SK-N-MC (cell line): ENCODE measurements at regions not wholly inside any gene's neighbourhood (a gene's known extent, or its start where the extent isn't known, plus 50 kb on each side); places are given as distances from the start of the nearest gene placed in this dataset.
"Not testable (repeated sequence)": the region's sequence is repeated elsewhere in the genome, so short reads cannot be mapped to it uniquely, and the experiment has no call there.

ENCODE experiments used
- DNase-seq: peaks from one replicate; pipeline ENCODE4 v3.0.0-alpha.2; 2011; ENCODE audit warnings: low read depth, low spot score
- H3K27ac ChIP-seq: fragments of 200-600 bp; sonication (generic); 2 replicates; pipeline ENCODE4 v1.5.1; 2016; ENCODE audit warnings: mixed run types
- H3K36me3 ChIP-seq: fragments of 200-600 bp; sonication (generic); 2 replicates; pipeline ENCODE4 v1.6.1; 2017; ENCODE audit warnings: antibody characterized with exemption, low read length, mixed read lengths; ENCODE audit not compliant: insufficient read depth
- H3K4me3 ChIP-seq: fragments of 200-600 bp; sonication (generic); 2 replicates; pipeline ENCODE4 v1.5.1; 2016
- H3K9ac ChIP-seq: fragments of 200-600 bp; sonication (generic); 2 replicates; pipeline ENCODE4 v1.8.0; 2017; ENCODE audit warnings: mixed run types, mixed read lengths; ENCODE audit not compliant: insufficient read length
- H3K9me3 ChIP-seq: fragments of 200-600 bp; sonication (generic); 2 replicates; pipeline ENCODE4 v1.6.1; 2017; ENCODE audit warnings: low read depth, mild to moderate bottlenecking, antibody characterized with exemption, low read length, moderate library complexity, mixed read lengths
- EZH2 ChIP-seq: fragments of 200-600 bp; sonication (generic); IDR thresholded peaks from one replicate; pipeline ENCODE4 v1.6.1; 2017; ENCODE audit warnings: antibody characterized with exemption
- FOXP2 ChIP-seq: optimal IDR thresholded peaks from 2 replicates; pipeline ENCODE3; 2011; ENCODE audit warnings: mild to moderate bottlenecking, moderate library complexity; ENCODE audit not compliant: insufficient read depth; ENCODE audit errors: extremely low read length, control extremely low read depth
- POLR2AphosphoS5 ChIP-seq: IDR thresholded peaks from 2 replicates; pipeline ENCODE4 v1.6.1; 2012; ENCODE audit warnings: mild to moderate bottlenecking, low read depth, low read length, borderline replicate concordance

DNA sequence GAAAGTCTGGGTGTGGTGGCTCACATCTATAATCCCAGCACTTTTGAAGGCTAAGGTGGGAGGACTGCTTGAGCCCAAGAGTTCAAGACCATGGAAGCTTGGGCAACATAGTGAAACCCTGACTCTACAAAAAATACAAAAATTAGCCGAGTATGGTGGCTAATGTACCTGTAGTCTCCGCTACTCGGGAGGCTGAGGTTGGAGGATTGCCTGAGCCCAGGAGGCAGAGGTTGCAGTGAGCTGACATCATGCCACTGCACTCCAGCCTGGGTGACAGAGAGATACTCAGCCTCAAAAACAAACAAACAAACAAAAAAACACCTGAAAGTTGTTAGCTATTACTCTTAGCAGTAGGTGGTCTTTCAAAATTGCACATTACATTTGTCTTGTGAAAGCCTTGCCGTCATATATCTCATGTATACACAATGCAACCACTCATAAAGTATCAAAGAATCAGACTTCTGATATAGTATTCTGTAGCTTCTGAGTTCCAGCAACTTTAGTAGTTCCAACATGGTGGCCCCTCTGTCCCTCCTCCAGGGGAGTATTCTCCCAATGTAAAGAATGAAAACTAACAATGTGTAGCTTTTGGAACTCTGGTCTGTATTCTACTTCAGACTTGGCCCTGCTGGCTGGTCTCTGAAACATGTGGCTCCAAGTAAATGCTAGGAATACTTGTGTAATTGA lies 101.5 kb downstream of the ZNF92 start:
- Histone ChIP-seq H3K4me3 (no peak overlapping the region), H3K9me3 (no peaks in the 10 kb centered on the region), H3K27ac (no peak overlapping the region), H3K9ac (no peak overlapping the region), H3K36me3 (no peaks in the 10 kb centered on the region)
- TF ChIP-seq FOXP2 = no peak
- TF ChIP-seq EZH2 = no peak
- no peak for DNase-seq

GRCh38 chr7:65475734-65476319 lies 102.2 kb downstream of the ZNF92 start:
- H3K4me3 ChIP-seq = no peak overlapping the region
- H3K36me3 ChIP-seq = no peaks in the 10 kb centered on the region
- TF ChIP-seq POLR2AphosphoS5 (no peak), FOXP2 (no peak), EZH2 (no peak)
- no peak overlapping the region for H3K9ac ChIP-seq
- no peak for DNase-seq
- no peak overlapping the region for H3K27ac ChIP-seq
- H3K9me3 ChIP-seq = no peaks in the 10 kb centered on the region

- Histone ChIP-seq H3K9ac (no peak overlapping the region), H3K27ac (no peak overlapping the region), H3K36me3 (no peaks in the 10 kb centered on the region), H3K9me3 (no peaks in the 10 kb centered on the region), H3K4me3 (no peak overlapping the region)
- DNase-seq = no peak
- TF ChIP-seq POLR2AphosphoS5 (no peak), EZH2 (no peak), FOXP2 (no peak)
Observed at GRCh38 chr7:65477326-65477725, 103.7 kb downstream of the ZNF92 start.

GRCh38 chr7:65489260-65489767 lies 115.7 kb downstream of the ZNF92 start:
- H3K27ac ChIP-seq = no peak overlapping the region
- no peaks in the 10 kb centered on the region for H3K36me3 ChIP-seq
- TF ChIP-seq FOXP2 (no peak), EZH2 (no peak), POLR2AphosphoS5 (no peak)
- no peak for DNase-seq
- no peak overlapping the region for H3K4me3 ChIP-seq
- no peaks in the 10 kb centered on the region; the same call in 1 of the 2 replicates for H3K9me3 ChIP-seq
- H3K9ac ChIP-seq = no peak overlapping the region

GRCh38 chr7:65496697-65497096 lies 123.0 kb downstream of the ZNF92 start:
- not testable (repeated sequence) for H3K36me3 ChIP-seq, H3K27ac ChIP-seq, DNase-seq, H3K4me3 ChIP-seq, H3K9me3 ChIP-seq, H3K9ac ChIP-seq

- H3K9ac ChIP-seq = no peak overlapping the region
- H3K9me3 ChIP-seq = no peaks in the 10 kb centered on the region
- no peak overlapping the region for H3K27ac ChIP-seq
- no peaks in the 10 kb centered on the region for H3K36me3 ChIP-seq
- H3K4me3 ChIP-seq = no peak overlapping the region
- no peak for TF ChIP-seq EZH2
- TF ChIP-seq POLR2AphosphoS5 = no peak
- TF ChIP-seq FOXP2 = no peak
- no peak for DNase-seq
Observed at GRCh38 chr7:65503434-65504152, 129.9 kb downstream of the ZNF92 start.

DNA sequence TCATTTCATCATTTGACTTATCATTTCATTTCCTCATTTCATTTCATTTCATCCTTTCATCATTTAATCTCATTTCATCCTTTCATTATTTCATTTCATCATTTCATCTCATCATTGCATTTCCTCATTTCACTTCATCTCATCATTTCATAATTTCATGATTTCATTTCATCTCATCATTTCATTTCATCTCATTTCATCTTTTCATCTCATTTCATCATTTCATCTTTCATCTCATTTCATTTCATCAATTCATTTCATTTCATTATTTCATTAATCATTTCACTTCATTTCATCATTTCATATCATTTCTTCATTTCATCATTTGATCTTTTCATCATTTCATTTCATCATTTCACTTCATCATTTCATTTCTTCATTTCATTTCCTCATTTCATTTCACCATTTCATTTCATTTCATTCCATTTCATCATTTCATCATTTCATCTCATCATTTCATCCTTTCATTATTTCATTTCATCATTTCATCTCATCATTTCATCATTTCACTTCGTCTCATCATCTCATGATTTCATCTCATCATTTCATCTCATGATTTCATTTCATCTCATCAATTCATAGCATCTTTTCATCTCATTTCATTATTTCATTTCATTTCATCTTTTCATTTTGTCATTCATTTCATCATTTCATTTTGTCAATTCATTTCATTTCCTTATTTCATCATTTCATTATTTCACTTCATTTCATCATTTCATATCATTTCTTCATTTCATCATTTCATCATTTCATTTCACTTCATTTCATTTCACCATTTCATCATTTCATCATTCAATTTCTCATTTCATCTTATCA lies 131.1 kb downstream of the ZNF92 start:
- not testable (repeated sequence) for H3K36me3 ChIP-seq, H3K9ac ChIP-seq, H3K9me3 ChIP-seq, H3K27ac ChIP-seq, DNase-seq, H3K4me3 ChIP-seq

GRCh38 chr7:65505320-65505633 lies 131.6 kb downstream of the ZNF92 start:
- DNase-seq, H3K4me3 ChIP-seq, H3K9ac ChIP-seq, H3K36me3 ChIP-seq, H3K27ac ChIP-seq, H3K9me3 ChIP-seq: not testable (repeated sequence)

GRCh38 chr7:65508581-65509367 lies 135.1 kb downstream of the ZNF92 start:
- not testable (repeated sequence) for DNase-seq, H3K27ac ChIP-seq, H3K9me3 ChIP-seq, H3K36me3 ChIP-seq
- Histone ChIP-seq H3K9ac (peak overlapping the region; percentile 43), H3K4me3 (peak overlapping the region; percentile 79)
